Natural killer cell treated with Interleukin-12 subunit alpha and Interleukin-12 subunit beta and Interleukin-15 and Interleukin-18, amount 100 ng/mL, for 72 hours (primary cell): ENCODE measurements at regions not wholly inside any gene's neighbourhood (a gene's known extent, or its start where the extent isn't known, plus 50 kb on each side); places are given as distances from the start of the nearest gene placed in this dataset.

Experiments used
- ATAC-seq, 2 donors: fragments of 150-1000 bp; cut with Tn5 transposase in 1 of 2; sonication (Bioruptor Pico), chemical (Tn5 transposase) in 1 of 2; 2 replicates each; pipeline ENCODE4 v1.10.0; 2021
- DNase-seq: peaks from one replicate; pipeline ENCODE4 v3.0.0; 2022; ENCODE audit warnings: low spot score
- H3K27ac Mint-ChIP-seq, 2 donors: 1 replicate in 1 of 2; 2 replicates in 1 of 2; pipeline ENCODE4 v1.8.0; 2022; ENCODE audit warnings: mixed read lengths in 2 of 2, mild to moderate bottlenecking in 1 of 2, moderate library complexity in 1 of 2
- H3K27me3 Mint-ChIP-seq, 2 donors: 1 replicate in 1 of 2; 2 replicates in 1 of 2; pipeline ENCODE4 v1.8.0; 2022; ENCODE audit warnings: mixed read lengths in 2 of 2
- H3K36me3 Mint-ChIP-seq: one replicate; pipeline ENCODE4 v1.8.0; 2022; ENCODE audit warnings: mixed read lengths
- H3K4me1 Mint-ChIP-seq, 2 donors: 1 replicate in 1 of 2; 2 replicates in 1 of 2; pipeline ENCODE4 v1.8.0; 2022; ENCODE audit warnings: low read depth in 2 of 2, mixed read lengths in 2 of 2, mild to moderate bottlenecking in 1 of 2
- H3K4me3 Mint-ChIP-seq: one replicate; pipeline ENCODE4 v1.8.0; 2022; ENCODE audit warnings: mixed read lengths
- H3K9me3 Mint-ChIP-seq: 2 replicates; pipeline ENCODE4 v1.8.0; 2022; ENCODE audit warnings: mixed read lengths

DNA sequence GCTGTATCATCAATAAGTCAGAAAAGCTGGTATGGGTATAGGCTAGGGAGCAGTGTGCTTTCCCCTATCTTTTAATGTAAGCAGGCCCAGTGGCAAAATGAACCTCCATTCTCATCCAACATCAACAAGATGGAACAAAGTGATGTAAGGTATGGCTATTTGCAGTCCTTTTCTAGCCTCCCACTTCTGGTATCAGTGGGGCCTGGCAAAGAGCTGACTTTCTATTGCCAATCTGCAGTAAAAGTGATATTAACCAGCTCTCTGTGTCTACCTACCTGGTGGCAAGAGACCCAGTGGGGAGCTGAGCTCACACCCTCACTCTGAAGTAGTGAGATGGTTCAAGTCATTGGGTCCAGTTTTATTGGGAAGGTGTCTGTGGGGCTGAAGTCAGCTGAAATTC is 1492.6 kb downstream of the CDH11 start:
- H3K4me3 Mint-ChIP-seq: no peak overlapping the region
- no peak for DNase-seq
- peaks cover 5% of the 10 kb centered on the region for H3K9me3 Mint-ChIP-seq
- no peaks in the 10 kb centered on the region for H3K36me3 Mint-ChIP-seq
- H3K27ac Mint-ChIP-seq: no peak overlapping the region
- ATAC-seq: no peak
- H3K4me1 Mint-ChIP-seq: no peaks in the 10 kb centered on the region
- H3K27me3 Mint-ChIP-seq: no peaks in the 10 kb centered on the region

DNA sequence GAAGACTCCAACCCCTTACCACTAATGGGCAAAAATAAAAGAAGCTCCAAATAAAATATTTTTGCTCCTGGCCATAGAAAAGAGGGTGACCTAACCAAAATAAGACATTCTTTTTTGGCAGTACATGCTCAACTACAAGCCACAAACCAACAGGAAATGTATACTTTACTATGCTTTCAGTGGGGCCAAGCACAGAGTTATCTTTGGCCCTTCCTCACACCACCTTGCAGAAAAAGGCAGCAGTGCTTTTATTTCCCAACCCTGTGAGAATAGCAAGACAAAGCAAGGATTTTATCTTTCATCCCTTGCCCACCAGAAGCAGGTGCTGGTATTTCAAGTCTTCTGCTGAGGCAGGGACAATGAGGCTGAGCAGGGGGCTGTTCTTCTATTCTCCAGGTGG is 1493.1 kb downstream of the CDH11 start:
- Mint-ChIP-seq H3K4me1 (no peaks in the 10 kb centered on the region), H3K36me3 (no peaks in the 10 kb centered on the region), H3K27me3 (no peaks in the 10 kb centered on the region), H3K9me3 (peaks cover 4% of the 10 kb centered on the region), H3K27ac (no peak overlapping the region), H3K4me3 (no peak overlapping the region)
- ATAC-seq (no peak), DNase-seq (no peak)

DNA sequence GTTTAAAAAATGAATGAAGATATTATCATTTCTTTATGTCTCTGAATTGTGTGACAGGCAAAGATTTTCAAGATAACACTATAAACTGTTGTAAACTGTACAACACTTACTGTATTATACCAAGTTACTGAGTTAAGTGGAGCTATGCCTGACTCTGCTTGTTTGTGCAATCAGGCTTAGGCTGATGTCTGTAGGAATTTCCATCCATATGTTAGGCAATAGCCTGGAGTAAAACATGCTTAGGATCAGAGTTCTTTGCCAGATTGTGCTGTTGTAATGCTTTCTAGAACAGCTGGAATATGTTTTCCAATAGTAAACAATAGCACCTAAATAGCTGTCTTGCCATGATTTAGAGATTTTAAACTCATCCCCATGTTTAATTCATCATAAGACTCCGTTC is 1496.7 kb downstream of the CDH11 start:
- ATAC-seq: no peak
- peaks cover 7% of the 10 kb centered on the region for H3K9me3 Mint-ChIP-seq
- H3K36me3 Mint-ChIP-seq: no peaks in the 10 kb centered on the region
- no peak overlapping the region for H3K27ac Mint-ChIP-seq
- no peaks in the 10 kb centered on the region for H3K4me1 Mint-ChIP-seq
- H3K27me3 Mint-ChIP-seq: no peaks in the 10 kb centered on the region
- DNase-seq: no peak
- H3K4me3 Mint-ChIP-seq: no peak overlapping the region

DNA sequence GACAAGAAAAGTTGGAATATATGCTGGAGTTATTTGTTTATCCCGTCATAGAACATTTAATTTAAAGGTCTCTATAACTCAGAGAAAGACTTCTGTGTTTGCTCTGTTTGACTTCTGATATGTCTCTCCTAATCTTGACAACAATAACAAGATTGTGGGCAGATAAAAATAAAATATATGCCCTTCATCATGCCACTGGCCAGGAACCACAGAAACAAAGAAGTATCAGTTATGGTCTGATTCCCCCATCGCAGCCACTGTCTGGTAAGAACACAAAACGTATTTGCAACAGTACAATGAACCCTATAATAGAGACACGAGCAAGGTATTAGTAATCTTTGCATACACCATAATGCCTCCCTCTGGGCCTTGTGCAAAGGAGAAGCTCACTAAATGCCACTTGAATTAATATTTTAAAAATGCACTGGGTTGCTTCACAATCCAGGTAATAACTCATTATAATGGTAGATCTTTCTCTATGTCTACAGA is 1498.3 kb downstream of the CDH11 start:
- ATAC-seq: no peak
- no peaks in the 10 kb centered on the region for H3K4me1 Mint-ChIP-seq
- H3K36me3 Mint-ChIP-seq: no peaks in the 10 kb centered on the region
- H3K27ac Mint-ChIP-seq: no peak overlapping the region
- H3K9me3 Mint-ChIP-seq: peaks cover 7% of the 10 kb centered on the region
- no peak overlapping the region for H3K4me3 Mint-ChIP-seq
- DNase-seq: no peak
- H3K27me3 Mint-ChIP-seq: no peaks in the 10 kb centered on the region

DNA sequence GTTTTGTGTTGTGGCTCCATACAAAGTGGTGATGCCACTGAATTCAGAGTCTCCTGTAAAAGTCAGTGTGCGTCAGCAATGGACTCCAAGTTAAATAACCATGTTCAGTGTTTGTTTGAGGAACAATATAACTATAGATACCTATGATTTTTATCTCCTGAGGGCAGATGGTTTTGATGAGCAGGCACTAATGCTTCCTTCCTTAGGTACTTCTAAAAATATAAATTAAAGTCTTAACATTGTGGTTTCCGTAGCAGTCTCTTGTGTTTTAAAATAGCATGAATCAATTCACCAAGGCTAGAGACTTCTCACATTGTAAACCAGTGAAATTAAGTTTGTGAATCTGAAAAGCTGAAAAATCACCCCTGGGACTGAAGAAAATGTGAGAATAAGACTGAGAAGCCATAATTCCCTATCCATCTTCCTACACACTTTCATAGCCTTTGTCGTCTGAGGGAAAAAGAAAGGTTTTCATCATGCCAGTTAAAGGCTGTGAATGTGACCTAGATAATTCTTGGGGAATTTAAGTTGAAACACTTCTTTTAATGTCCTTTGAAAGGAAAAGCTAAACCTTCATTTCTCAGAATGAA is 1502.9 kb downstream of the CDH11 start:
- no peaks in the 10 kb centered on the region for H3K4me1 Mint-ChIP-seq
- peaks cover 7% of the 10 kb centered on the region for H3K9me3 Mint-ChIP-seq
- no peak for DNase-seq
- ATAC-seq: no peak
- peaks cover 4% of the 10 kb centered on the region for H3K36me3 Mint-ChIP-seq
- no peak overlapping the region for H3K27ac Mint-ChIP-seq
- H3K27me3 Mint-ChIP-seq: no peaks in the 10 kb centered on the region
- no peak overlapping the region for H3K4me3 Mint-ChIP-seq

DNA sequence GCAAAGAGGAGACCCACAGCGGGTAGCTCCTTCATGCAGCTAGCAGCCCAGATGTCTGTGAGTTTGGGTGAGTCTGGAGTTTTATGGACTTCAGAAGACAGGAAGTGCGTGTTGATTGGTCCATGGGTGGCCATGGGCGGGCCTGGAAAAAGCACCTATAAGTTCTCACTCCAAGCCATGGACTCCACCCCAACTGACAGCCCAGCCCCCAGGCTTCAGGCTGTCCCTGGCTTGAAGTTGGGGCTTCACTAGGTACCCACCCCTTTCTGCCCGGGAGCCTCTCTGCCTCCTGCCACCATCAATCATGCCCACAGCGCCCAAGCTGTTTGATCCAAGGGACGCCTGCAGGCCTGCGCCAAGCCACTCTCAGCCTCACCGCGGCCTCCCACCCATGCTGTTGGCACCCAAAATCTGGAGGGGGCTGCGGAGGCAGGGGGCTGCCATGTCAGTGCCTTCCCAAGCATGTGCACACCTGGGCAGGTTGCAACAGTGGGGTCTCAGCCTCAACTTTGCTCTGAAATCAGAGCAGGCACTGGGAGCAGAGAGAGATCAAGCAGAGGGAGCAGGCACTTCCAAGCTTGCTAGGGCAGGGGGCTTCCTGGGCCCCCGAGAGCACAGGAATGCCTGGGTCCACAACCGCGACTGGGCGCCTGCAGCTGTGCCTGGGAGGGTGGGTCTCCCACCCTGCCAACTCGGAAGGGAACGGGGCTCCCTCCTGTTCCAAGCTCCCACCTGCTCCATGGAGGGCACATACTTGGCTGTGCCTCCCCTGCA is 1503.7 kb downstream of the CDH11 start:
- Mint-ChIP-seq H3K4me3 (no peak overlapping the region), H3K9me3 (peaks cover 10% of the 10 kb centered on the region), H3K4me1 (no peaks in the 10 kb centered on the region), H3K36me3 (peaks cover 4% of the 10 kb centered on the region), H3K27ac (no peak overlapping the region), H3K27me3 (no peaks in the 10 kb centered on the region)
- DNase-seq (no peak), ATAC-seq (no peak)

DNA sequence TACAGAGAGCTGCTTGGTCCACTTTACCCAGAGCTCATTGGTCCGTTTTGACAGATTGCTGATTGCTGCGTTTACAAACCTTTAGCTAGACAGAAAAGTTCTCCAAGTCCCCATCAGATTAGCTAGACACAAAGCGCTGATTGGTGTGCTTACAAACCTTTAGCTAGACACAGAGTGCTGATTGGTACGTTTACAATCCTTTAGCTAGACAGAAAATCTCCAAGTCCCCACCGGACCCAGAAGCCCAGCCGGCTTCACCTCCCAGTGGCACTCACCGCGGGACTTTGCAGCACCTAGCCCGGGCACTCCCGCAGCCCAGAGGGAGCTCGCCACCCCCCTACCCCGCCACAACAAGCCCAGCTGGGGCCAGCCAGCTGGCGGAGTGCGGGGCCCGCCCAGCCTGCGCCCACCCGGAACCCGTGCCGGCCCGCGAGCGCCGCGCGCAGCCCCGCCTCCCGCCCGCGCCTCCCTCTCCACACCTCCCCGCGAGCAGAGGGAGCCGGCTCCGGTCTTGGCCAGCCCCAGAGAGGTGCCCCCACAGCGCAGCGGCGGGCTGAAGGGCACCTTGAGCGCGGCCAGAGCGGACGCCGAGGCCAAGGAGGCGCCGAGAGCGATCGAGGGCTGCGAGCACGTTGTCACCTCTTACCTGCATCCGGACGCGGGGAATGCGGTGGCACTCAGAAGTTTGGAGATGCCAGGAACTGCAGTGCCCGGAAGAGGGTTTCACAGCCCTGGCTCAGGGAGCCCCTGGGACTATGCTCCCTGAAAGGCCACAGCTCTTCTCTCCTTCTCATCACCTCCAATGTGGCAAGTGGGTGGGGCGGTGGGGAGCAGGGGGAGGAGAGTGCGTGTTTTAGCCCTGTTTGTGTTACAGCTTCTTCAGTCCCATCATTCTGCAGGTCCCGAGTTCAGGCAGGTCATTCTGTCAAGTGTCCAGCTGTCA is 1504.5 kb downstream of the CDH11 start:
- Mint-ChIP-seq H3K36me3 (peaks cover 4% of the 10 kb centered on the region), H3K4me3 (no peak overlapping the region), H3K27me3 (no peaks in the 10 kb centered on the region), H3K4me1 (no peaks in the 10 kb centered on the region), H3K27ac (no peak overlapping the region), H3K9me3 (peaks cover 13% of the 10 kb centered on the region)
- ATAC-seq (no peak), DNase-seq (no peak)

DNA sequence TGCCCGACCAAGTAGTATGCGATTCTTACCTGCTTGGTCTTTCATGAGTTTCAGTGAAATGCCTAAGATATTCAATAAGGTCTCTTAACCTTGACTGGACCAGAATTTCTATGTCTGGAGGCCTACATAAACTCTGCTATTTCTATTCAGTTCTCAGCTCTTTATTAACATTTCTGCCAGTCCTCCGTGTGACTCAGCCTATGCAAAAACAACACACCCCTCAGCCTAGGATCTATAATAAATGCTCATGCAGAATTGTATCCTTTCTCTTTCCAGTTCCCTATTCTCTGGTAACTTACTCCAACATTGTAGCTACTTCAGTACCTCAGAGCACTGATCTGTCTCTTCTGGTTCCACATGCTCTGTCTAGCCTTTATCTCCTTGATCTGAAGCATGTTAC is 1507.4 kb downstream of the CDH11 start:
- H3K27me3 Mint-ChIP-seq: no peaks in the 10 kb centered on the region
- DNase-seq: no peak

DNA sequence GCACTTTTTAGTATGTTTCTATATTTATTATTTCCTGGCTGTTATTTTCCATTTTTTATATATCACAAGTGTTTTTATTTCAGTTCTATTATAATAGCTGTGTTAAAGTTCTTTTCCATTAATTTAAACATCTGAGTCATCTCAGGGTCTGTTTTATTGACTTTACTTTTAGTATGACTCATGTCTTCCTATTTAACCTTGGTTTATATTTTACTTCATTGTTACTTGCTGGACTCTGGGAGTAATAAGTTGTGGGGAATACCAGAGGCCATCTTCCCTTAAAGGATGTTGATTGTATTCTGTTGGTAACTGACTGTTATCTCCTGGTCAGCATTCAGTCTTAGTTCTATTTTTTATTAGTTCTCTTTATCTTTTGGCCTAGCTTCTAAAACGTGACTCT is 1508.2 kb downstream of the CDH11 start:
- no peak for ATAC-seq
- H3K9me3 Mint-ChIP-seq: peaks cover 33% of the 10 kb centered on the region
- H3K4me3 Mint-ChIP-seq: no peak overlapping the region

More for the DNA sequence above, 1507.4 kb downstream of the CDH11 start:
- ATAC-seq: no peak
- H3K4me3 Mint-ChIP-seq: no peak overlapping the region
- peaks cover 28% of the 10 kb centered on the region for H3K9me3 Mint-ChIP-seq
- peaks cover 4% of the 10 kb centered on the region for H3K36me3 Mint-ChIP-seq
- no peaks in the 10 kb centered on the region for H3K4me1 Mint-ChIP-seq
- H3K27ac Mint-ChIP-seq: no peak overlapping the region

DNA sequence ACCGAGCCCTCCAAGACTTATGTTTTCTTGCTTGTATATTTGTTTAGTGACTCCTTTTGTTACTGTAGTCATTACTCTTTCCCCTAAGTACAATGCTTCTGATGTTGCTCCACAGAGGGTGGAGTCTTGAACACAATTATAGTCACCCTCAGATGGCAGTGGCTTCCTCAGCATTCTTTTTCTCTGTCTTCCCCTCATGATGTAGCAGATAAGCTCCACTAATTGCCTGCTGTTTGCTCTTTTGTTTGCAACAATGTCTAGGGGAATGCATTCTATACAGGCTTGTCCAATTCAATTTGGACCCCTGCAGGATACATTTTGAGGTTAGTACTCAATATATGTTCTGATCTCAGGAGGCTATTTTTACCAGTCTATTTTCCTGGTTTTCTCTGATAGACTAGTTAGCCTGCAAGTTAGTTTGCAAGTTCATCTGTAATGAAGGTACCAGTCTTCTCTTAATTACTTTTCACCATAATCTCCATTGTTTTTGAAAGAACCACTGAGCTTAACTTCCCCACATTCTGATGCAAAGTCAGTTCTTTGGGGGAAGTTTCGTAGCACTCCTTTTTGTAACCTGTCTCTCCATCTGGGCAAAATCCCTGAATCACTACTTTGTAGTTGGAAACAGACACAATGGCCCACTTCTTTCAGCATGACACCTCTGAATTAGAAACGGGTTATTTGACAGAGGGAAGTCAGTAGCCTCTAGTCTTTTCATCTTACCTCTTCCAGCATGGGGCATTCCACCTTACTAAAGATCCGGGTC is 1509.2 kb downstream of the CDH11 start:
- Mint-ChIP-seq H3K27ac (no peak overlapping the region), H3K4me1 (no peaks in the 10 kb centered on the region), H3K36me3 (peaks cover 4% of the 10 kb centered on the region), H3K27me3 (no peaks in the 10 kb centered on the region), H3K4me3 (no peak overlapping the region), H3K9me3 (peaks cover 33% of the 10 kb centered on the region)
- no peak for DNase-seq
- ATAC-seq: no peak

More for the DNA sequence above, 1508.2 kb downstream of the CDH11 start:
- H3K27ac Mint-ChIP-seq: no peak overlapping the region
- H3K36me3 Mint-ChIP-seq: peaks cover 4% of the 10 kb centered on the region
- no peaks in the 10 kb centered on the region for H3K4me1 Mint-ChIP-seq
- no peaks in the 10 kb centered on the region for H3K27me3 Mint-ChIP-seq
- no peak for DNase-seq

DNA sequence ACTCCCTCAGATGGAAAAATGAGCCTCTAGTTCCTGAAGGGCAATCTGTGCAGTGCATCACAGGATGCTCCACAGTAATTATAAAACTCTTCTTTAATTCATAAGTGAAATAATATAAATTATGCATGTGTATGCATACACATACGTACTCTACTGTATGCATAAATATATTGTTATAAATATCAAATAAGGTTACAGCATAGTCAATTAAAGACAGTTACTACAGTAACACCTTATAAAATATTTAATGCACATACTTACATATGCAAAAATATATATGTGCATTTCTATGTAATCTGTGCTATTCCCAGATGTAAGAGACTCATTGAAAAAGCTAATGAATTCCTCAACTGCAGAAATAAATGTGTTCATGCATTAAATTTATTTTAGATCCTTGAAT is 1515.1 kb downstream of the CDH11 start:
- Mint-ChIP-seq H3K9me3 (peaks cover 27% of the 10 kb centered on the region), H3K27ac (no peak overlapping the region), H3K36me3 (no peaks in the 10 kb centered on the region), H3K4me3 (no peak overlapping the region), H3K27me3 (no peaks in the 10 kb centered on the region), H3K4me1 (no peaks in the 10 kb centered on the region)
- DNase-seq (no peak), ATAC-seq (no peak)

DNA sequence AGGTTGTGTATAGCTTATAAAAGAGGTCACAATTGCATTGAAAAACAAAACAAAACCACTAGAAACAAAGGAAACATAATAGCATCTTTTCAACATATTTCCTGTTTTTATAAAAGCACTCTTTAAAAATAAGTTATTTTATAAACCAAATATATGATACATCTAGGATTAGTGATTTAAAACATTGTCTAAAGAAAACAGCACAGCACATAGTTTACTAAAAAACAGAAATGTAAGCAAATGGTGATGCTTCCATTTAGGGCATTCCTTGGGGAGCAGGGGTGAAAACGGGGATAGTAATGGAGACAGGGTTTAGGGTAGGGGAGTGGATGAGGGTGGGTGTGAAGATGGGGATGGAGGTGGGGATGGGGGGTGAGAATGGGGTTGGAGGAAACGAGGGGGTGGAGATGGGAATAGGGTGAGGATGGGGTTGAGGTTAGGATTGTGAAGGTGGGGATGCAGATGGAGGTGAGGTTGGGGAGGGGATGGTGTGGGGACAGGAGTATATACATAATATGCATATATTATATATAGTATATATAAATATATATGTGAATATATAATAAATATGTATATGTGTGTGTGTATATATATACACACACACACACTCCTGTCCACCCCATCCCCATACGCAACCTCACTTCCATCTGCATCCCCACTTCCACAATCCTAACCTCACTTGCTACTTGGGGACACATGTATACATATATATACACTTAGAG is 1519.5 kb downstream of the CDH11 start:
- Mint-ChIP-seq H3K4me3 (no peak overlapping the region), H3K9me3 (peaks cover 19% of the 10 kb centered on the region), H3K4me1 (no peaks in the 10 kb centered on the region), H3K36me3 (no peaks in the 10 kb centered on the region), H3K27ac (no peak overlapping the region), H3K27me3 (no peaks in the 10 kb centered on the region)
- DNase-seq (no peak), ATAC-seq (no peak)

DNA sequence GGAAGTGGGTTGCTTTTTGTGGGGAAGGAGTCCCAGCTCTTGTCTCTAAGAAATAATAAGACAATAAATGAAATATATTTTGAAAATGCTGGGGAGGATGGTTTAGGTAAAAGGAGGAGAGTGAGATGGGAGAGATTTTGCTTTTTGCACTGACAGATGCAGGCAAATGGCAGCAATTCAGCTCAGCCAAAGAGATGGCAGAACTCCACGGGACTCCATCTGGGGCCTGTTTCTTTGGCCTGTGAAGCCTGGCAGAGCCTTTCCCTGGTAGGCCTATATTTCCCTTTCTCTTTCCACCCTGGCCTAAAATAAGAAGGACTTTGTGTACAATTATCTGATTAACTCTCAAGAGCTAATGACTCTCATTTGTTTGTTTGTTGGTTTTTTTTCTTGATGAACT is 1525.1 kb downstream of the CDH11 start:
- Mint-ChIP-seq H3K9me3 (peaks cover 8% of the 10 kb centered on the region), H3K36me3 (no peaks in the 10 kb centered on the region), H3K4me1 (no peaks in the 10 kb centered on the region), H3K27me3 (no peaks in the 10 kb centered on the region), H3K4me3 (no peak overlapping the region), H3K27ac (no peak overlapping the region)
- no peak for ATAC-seq
- DNase-seq: no peak
